GM21786 (cell line): ENCODE measurements at regions not wholly inside any gene's neighbourhood (a gene's known extent, or its start where the extent isn't known, plus 50 kb on each side); places are given as distances from the start of the nearest gene placed in this dataset.
"Not testable (repeated sequence)": the region's sequence is repeated elsewhere in the genome, so short reads cannot be mapped to it uniquely, and the experiment has no call there.

Experiments used
- ATAC-seq: cut with Tn5 transposase; IDR thresholded peaks from one replicate; pipeline ENCODE4 v1.9.1; 2021; ENCODE audit not compliant: unreplicated experiment

DNA sequence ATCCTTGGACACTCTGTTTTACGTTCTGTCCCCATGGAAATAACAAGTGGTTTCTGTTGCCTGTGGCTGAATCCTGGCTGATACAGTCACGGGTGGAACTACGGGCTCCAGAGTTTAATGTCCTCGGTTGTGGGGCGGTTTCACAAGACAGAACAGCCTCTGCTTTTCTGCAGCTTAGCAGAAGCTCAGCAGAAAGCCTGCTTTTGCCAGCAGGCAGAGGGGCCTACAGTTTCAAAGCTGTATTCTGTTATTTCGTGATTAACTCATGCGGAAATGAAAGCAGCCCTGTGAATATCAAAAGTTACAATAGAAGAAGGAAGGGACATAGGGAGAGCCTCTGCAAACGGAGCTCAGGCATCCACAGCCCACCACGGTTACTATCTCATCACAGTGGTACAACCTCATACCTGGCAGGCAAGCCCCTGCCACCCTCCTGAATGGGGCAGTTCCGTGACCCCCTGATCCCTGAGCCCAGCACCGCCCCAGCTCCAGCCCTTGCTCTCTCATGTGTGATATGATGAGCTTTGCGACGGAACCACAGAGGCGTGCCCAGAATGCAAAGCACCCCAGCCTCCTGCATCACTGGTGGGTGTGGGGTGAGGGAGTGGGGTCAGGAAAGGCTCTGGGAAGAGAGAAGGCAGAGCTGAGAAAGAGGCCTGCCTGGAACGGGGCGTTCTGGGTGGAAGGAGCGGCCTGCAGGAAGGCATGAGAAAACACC lies 360.6 kb downstream of the BRD1 start:
- no peak for ATAC-seq

DNA sequence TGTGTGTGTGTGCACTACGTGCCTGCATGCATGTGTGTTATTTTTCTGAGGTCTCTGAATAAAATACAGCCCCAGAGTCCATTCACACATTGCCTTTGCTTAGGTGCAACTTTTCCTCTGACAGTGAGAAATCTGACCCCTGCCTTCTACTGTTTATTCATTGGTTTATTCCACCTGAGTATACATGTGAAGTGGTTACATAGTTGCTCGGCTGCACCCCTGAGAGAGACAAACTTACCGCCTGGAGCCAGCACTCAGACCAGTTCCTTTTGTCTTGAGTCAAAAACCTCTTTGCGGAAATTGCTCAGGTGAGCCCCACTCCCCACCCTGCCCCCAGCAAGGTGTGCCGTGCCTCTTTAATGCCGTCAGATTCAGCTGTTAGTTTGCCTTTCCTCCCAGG lies 363.6 kb downstream of the BRD1 start:
- ATAC-seq, result no peak

DNA sequence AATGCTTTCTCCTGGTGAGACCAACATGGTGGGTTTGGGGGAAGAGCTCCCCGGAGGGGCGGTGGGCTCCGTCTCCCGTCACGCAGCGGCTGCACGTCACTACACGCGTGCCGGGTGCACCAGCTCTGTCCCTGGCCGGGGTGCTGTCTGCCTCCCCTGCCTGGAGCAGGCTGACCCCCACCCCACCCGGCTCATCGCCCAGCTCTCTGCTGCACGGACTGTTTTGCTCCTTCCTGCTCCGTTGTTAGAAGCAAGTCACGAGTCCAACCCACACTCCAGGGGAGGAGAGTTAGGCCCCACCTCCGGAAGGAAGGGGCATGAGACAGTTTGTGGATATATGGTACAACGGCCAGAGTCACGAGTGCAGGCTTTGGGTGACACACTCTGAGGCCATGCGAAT lies 364.9 kb downstream of the BRD1 start:
- ATAC-seq, result no peak

DNA sequence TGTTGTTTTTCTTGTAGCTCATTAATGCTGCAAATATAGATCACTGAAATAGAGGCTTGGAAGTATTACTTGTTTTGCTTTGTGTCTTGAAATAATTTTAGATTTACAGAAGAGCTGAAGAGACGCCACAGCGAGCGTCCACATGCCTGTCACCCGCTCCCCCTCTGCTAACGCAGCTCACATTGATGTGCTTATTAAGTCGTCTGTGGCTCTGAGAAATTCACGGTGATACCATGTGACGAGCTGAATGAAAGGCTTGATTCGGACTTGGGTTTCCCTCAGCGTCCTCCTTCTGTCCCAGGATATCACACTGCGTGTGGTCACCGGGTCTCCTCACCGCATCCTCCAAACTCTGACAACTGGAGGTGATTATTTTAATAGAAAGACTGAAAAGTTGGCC lies 365.4 kb downstream of the BRD1 start:
- no peak for ATAC-seq

DNA sequence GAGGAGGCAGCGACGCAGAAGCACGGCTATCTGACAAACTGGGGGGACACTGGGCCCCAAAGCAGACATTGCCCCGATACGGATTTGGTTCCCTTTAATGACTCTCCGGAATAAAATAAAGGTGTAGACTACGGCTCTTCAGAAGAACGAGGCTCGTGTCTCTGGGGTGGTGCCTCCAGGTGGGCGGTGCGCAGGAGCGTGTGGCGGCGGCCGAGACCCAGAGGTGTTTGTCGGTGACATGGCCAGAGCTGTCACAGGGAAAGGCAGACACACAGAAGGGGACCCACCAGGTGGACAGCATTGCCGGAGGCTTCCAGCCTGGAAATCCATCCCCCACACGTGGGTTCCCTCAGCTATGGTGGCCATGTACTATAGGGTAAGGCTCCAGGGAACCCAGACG lies 366.0 kb downstream of the BRD1 start:
- no peak for ATAC-seq

DNA sequence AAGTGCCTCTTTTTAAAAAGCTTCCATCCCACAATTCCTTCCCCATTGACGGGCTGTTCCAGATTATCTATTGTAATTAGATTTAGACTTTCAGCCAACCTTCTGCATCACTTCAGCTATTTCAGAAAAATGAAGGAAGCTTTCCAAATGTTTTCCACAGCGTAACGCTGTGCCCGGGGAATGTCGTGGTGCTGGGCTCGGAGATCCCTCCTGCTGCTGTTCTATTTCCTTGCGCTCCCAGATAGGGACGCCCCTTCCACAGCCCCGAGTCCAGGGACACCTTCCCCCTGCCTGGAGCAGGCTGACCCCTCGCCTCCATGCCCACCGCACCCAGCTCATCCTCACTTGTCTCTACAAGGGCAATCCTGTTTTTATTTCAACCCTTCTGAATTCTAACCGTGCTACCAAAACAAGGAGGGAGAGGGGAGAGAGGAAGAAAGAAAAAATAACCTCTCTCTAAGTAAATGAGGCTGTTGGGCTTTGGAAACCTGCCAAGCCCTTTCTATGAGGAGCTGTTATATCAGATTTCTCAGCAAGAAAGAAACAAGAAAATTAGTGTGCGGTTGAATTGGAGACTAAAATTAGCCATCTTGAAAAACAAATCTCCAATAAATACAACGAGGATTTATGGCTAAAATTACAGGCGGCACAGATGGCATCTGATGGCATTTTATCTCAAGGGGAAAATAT lies 366.9 kb downstream of the BRD1 start:
- ATAC-seq, result no peak

DNA sequence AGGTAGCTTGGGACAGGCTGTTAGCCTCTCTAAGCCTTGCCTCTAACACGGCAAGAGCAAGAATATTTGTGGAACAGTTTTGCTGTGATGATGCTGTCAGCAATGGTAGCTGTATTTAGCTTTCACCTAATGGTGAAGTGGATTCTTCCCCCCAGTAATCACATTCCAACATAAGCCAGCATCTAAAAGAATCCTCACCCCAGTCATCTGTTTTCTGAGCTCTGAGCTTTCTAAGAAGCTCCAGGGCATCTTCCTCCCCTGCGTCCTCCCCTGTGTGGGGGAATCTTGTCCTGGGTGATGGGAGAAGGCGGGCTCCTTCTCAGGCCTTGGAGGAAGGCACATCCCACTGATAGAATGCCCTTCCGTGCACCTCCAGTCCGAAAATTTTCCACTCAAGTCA lies 367.6 kb downstream of the BRD1 start:
- ATAC-seq, result no peak

DNA sequence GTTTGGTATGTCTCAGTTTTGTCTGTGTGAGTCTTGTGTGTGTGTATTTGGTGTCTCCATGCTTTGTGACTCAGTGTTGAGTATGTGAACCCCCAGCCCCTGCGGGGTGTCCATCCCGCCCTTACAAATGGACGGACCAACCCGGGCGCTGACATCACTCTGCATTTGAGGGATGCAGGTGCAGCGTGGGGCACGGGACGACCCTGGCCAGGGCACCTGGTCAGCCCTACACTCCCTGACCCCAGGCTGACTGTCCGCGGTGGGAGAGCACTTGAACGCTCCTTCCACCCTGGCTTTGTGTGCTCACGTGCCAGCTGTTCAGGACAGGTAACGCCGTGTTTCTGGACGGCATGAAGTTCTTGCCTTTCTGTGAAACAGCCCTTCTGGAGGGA lies 369.0 kb downstream of the BRD1 start:
- ATAC-seq, result no peak

DNA sequence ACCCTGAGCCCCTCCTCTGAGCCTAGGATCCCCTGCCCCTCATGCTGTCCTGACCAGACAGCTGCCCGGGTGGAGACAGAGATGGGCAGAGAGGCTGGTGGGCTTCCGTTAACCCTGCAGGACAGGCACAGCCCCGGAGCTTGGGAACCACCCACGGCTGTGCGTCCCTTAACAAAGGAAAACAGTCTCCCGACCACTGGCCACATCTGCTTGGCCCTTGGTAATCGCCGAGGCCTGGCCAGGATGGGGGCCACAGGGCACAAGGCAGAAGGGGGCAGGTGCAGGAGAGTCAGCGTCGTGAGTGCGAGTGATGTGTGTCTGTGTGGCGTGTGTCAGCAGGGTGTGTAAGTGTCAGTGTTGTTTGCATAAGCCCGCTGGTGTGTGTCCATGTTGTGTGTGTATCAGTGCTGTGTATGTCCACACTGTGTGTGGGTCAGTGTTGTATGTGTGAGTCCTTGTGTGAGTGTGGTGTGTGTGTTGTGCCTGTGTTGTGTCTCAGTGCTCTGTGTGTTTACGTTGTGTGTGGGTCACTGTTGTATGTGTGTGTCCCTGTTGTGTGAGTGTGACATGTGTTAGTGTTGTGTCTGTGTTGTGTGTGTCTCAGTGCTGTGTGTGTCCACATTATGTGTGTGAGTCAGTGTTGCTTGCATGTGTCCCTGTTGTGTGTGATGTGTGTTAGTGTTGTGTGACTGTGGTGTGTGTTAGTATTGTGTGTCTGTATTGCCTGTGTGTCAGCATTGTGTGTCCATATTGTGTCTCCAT lies 369.5 kb downstream of the BRD1 start:
- no peak for ATAC-seq

DNA sequence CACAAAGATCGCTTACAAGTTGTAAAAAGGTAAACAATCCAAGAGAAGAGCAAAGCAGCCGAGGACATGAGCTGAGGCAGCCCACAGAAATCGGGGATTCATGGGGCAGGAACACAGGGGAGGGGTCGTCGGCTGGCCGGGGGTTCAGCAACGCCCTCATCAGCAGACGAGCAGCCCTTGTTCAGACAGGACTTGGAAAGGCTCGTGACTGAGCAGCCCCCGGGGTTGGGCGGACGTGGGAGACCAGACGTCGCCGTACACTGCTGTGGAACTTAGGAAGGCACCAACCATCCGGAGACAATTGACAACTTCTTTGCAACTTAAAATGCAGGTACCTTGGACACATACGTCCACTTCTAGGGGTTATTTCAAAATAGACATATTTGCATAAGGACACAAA lies 370.5 kb downstream of the BRD1 start:
- ATAC-seq, result no peak

DNA sequence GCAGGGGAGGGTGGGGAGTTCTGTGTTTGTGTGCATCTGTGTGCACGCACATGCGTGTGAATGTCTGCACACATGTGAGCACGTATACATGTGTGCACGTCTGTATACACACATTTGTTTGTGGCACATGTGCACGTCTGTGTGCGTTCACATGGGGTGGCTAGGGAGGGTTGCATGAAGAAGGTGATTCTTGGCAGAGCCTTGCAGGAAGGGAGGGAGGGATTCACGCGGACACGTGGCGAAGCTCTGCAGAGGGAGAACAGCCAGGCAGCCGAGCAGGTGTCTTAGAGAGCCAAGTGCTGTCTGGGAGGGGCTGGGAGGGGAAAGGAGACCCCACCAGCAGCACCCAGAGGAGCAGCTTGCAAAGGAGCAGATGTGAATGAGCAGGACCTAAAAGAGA lies 372.1 kb downstream of the BRD1 start:
- ATAC-seq, result no peak

DNA sequence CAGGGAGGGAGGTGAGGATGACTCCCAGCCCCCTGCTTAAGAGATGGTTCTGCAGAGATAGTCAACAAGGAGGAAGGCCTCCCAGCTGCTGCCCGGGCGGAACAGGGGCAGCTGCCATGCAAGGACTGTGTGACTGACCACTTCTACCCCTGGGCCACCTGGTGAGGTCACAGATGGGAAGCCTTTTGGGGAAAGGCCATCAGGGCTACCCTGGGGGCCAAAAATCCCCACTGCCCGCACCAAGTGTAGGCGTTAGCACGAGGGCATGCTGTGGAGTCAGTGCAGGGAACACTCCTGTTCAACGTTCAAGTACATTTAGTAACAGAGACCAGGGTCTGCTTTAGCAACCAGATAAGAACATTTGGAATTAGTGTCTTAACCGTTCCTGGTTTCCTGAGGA lies 372.9 kb downstream of the BRD1 start:
- no peak for ATAC-seq

DNA sequence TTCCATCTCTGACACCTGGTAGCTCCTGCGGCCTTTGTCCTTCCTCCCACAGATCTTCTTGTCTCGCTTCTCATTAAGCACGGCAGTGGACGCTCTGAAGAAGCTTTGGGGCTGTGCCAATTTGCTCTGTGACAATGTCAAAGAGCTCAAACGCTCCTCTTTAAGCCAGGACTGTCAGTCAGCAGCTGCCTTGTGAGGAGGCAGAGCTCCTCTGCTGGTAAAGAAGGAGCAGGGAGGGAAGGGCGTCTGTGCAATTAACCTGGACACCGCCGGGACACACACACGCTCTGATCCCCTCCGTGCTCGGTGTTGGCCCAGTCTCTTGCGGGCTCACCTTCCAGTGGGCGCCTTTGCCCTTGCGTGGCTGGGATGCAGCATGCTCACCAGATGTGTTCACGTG lies 373.9 kb downstream of the BRD1 start:
- no peak for ATAC-seq

DNA sequence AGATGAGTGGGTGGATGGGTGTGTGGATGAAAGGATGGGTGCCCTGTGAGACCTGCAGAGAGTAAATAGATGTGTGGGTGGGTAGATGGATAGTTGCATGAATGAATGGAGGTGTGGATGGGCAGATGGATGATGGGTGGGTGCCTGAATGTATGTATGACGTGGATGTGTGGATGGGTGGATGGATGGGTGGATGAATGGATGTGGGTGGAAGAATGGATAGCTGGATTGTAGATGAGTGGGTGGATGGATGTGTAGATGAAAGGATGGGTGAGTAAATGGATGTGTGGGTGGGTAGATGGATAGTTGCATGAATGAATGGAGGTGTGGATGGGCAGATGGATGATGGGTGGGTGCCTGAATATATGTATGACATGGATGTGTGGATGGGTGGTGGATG lies 374.7 kb downstream of the BRD1 start:
- not testable (repeated sequence) for ATAC-seq

DNA sequence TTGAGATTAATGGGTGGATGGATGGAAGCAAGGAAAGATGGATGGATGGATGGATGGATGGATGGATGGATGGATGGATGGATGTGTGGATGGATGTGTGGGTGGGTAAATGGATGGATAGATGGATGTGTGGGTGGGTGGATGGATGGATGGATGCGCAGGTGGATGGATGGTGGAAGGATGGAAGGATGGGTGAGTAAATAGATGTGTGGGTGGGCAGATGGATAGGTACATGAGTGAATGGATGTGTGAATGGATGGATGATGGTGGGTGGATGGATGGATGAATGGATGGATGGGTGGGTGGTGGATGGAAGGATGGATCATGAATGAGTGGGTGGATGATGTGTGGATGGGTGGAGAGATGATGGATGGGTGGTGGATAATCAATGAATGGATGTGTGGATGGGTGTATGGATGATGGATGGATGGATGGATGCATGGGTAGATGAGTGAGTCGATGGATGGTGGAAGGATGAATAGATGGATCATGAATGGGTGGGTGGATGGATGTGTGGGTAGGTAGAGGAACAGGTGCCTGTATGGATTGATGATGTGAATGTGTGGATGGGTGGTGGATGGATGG lies 375.2 kb downstream of the BRD1 start:
- no peak for ATAC-seq

DNA sequence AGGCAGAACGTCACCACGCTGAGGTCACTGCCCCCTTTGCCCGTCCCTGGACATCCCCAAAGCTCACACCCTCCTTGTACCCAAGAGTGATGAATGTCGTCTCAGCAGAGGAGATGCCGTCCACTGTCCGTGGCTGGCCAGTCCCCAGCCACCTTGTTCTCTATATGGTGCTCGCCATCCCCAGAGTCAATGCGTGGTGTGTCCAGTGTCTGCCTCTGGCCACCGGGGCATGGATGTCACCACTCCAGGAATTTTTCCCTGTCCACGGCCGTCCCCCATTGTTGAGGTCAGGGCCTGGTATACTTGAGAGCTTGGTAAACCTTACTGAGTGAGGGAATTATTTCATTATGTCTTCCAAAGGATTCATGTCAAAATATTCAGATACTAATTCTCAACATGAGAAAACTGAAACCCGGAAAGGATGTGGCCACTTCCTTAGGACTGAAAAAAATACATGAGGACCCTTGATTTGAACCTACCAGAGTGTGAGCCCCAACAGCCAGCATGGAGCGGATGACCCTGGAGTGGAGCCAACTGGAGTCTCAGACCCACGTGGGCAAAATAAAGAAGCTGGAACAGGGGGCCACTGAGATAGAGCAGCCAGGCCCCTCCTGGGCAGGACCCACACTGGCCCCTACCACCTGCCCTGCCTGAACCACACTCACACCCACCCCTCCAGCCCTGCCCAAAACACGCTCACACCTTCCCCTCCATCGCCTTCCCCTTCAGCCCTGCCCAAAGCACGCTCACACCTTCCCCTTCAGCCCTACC lies 376.4 kb downstream of the BRD1 start:
- no peak for ATAC-seq

DNA sequence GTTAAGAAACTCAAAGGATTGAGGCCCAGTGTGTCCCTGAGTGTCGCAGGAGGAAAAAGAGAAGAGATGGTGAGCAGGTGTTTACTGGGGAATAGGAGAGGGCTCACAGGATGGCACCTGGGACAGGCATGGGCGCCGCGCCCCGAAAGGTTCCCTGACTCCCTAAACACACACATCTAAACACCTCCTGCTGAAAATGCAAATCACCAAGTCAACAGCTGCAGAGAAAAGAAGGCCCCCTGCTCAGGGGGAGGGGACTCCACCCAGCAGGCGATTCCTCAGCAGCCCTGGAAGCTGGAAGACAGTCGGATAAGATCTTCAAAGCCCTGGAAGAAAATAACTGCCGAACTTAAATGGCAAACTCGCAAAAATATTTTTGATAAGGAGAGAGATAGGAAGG lies 377.2 kb downstream of the BRD1 start:
- ATAC-seq, result no peak

DNA sequence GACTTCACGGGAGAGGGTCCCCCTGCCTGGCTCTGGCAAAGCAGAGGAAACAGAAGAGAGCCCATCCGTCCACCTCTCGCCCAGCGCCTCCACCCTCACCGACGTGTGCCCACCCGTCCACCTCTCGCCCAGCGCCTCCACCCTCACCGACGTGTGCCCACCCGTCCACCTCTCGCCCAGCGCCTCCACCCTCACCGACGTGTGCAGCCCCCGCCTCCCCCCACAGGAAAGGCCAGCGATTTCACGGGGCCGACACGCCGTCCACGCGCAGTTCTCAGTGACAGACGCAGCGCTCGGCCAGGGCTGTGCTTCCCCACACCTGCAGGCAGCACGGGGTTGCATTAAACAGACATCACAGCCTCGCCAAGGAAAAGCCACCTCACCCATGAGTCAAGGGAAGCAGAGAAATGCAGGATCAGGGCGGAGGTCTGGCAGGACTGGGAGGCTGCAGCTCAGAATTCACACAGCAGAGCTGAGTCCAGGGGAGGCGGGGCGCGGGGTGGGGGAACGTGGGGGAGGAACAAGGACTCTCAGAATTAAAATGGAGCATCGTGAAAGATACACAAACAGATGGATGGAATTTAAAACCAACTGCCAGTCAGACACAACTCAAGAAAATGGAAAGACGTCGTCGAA lies 377.7 kb downstream of the BRD1 start:
- ATAC-seq, result no peak

DNA sequence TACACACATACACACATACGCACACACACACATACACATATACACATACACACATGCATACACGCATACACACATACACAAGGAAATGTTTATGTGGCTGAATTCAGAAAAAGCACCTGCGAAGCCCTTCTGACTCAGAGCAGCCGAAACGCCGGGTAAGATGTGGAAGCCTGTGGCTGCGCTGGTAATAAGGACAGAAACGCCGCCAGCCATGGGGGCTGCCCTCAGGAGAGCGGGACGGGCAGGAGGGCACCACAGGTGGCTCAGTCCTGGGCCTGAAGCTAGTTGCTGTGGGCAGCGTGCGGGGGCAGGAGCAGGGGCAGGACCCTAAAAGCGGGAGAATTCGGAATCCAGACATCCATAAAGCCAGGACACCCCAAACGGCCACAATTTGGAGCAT lies 378.3 kb downstream of the BRD1 start:
- ATAC-seq, result no peak

DNA sequence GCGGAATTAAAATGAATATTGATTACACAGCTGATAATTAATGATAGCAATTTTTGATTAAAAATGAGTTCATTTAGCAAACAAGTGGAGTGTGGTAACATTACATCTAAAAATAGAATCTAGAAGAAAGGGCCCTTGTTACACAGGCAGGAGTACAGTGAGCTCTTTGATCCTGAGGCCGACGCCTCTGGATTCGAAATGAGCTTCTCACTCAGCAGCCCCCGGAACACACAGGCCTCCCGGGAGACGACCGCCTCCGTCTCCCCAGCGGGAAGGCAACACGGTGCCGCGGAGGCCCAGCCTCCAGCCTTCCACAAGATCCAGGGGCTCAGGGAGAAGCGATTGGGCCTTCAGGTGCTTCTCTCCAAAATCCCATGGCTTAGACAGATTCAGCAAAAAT lies 379.1 kb downstream of the BRD1 start:
- no peak for ATAC-seq

DNA sequence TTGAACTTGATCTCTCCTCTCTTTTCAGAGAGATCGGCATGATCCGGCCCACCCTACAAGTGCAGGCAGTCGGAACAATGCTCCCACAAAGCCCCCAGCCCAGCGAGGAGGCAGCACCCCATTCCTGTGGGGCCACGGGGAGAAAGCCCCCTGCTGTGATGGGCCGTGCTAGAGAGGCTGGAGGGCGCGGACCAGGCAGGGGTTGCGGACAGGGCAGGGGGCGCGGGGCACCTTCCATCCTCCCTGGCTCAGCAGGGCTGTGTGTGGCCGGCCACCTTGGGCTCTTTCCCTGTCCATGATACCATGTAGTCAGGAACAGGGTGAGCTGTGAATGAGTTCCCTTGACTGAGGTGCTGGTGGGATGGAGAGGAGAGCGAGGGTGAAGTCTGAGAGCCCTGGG lies 379.8 kb downstream of the BRD1 start:
- no peak for ATAC-seq
